ENCODE measurements at regions not wholly inside any gene's neighbourhood (a gene's known extent, or its start where the extent isn't known, plus 50 kb on each side); places are given as distances from the start of the nearest gene placed in this dataset.

- H3K27ac ChIP-seq (ENCODE audit: control insufficient read depth, insufficient read depth): no peak overlapping the region
- in situ Hi-C loops (cut with MboI) (no loop called here), intact Hi-C loops (cut with micrococcal nuclease; ENCODE audit: unreplicated experiment) (no loop called here)
- POLR2A ChIA-PET: no interaction called here
- H3K9ac ChIP-seq (ENCODE audit: control insufficient read depth, insufficient read depth, low read length): no peak overlapping the region
- SMC1A ChIA-PET (ENCODE audit: uncharacterized antibody, unreplicated experiment): no interaction called here
- no peaks in the 10 kb centered on the region for H3K79me2 ChIP-seq (ENCODE audit: control insufficient read depth, insufficient read depth, low read length)
- no peak overlapping the region for H3K4me3 ChIP-seq
- ATAC-seq (no peak), DNase-seq (ENCODE audit: low read depth, low spot score) (no peak), FAIRE-seq (no peak)
- H4K20me1 ChIP-seq (ENCODE audit: control insufficient read depth, insufficient read depth): no peaks in the 10 kb centered on the region
- no peak overlapping the region for H2AFZ ChIP-seq (ENCODE audit: control insufficient read depth, low read depth, low read length)
- H3K27me3 ChIP-seq (replicated peaks in 1 of 2; ENCODE audit: control insufficient read depth in 2 of 2, insufficient read depth in 2 of 2, low read length in 1 of 2): no peaks in the 10 kb centered on the region
- no TSS peak for BruUV-seq (replicated peaks)
- TF ChIP-seq SUZ12 (IDR thresholded peaks at IDR 0.05; ENCODE audit: unreplicated experiment): no peak
- no peak for TF ChIP-seq NR2F1 (conservative IDR thresholded peaks at IDR 0.05)
- TF ChIP-seq HDAC2 (IDR thresholded peaks at IDR 0.05): no peak
- TF ChIP-seq STAT1 (conservative IDR thresholded peaks at IDR 0.05): no peak
- no peak for TF ChIP-seq MAX (IDR thresholded peaks at IDR 0.05; ENCODE audit: low read depth, low read length)
- TF ChIP-seq BACH1 (IDR thresholded peaks at IDR 0.05; ENCODE audit: borderline replicate concordance): no peak
- no peak for TF ChIP-seq E2F8 (IDR thresholded peaks at IDR 0.05; ENCODE audit: low read depth, partially characterized antibody)
- TF ChIP-seq TARDBP (IDR thresholded peaks at IDR 0.05; ENCODE audit: borderline replicate concordance): no peak
- no peak for TF ChIP-seq ZNF687 (IDR thresholded peaks at IDR 0.05)
- no peak for TF ChIP-seq SMAD5 (IDR thresholded peaks at IDR 0.05; ENCODE audit: low read depth)
- no peak for TF ChIP-seq SMC3 (IDR thresholded peaks at IDR 0.05; ENCODE audit: borderline replicate concordance, low read length)
- no peaks in the 10 kb centered on the region for H3K9me3 ChIP-seq (replicated peaks; ENCODE audit: control insufficient read depth, insufficient read depth, low read length)
- H3K4me2 ChIP-seq (ENCODE audit: control insufficient read depth, insufficient read depth): no peak overlapping the region
- no peaks in the 10 kb centered on the region for H3K4me1 ChIP-seq (ENCODE audit: control insufficient read depth, insufficient read depth, low read length)
- 0% methylated on average over 6 of the region's 6 CpGs for WGBS (ENCODE audit: insufficient coverage, insufficient replicate concordance, low lambda C conversion rate, missing lambda C conversion rate)
- CTCF ChIA-PET: no interaction called here
- no peaks in the 10 kb centered on the region for H3K36me3 ChIP-seq (ENCODE audit: control insufficient read depth in 2 of 2, insufficient read depth in 2 of 2, low read length in 1 of 2)
- RAD21 ChIA-PET (ENCODE audit: unreplicated experiment): no interaction called here
These were observed 140.5 kb upstream of the ASIC2 start for GRCh38 chr17:33433581-33433980.

Data from GM12878 (cell line).